Nucleus accumbens (tissue), 56 donors: ENCODE measurements at regions not wholly inside any gene's neighbourhood (a gene's known extent, or its start where the extent isn't known, plus 50 kb on each side); places are given as distances from the start of the nearest gene placed in this dataset.

Experiments
- DNase-seq, 56 donors: peaks; one replicate each; lab custom pipeline; 2025; lab: John Stamatoyannopoulos, UW

- DNase-seq, result no peak
Observed at GRCh38 chrX:38886112-38886511, 84.9 kb downstream of the MID1IP1 start.

GRCh38 chrX:38887222-38887621, 86.0 kb downstream of the MID1IP1 start:
- no peak for DNase-seq

GRCh38 chrX:38890326-38890725, 89.1 kb downstream of the MID1IP1 start:
- no peak for DNase-seq

GRCh38 chrX:38890963-38891362, 89.7 kb downstream of the MID1IP1 start:
- DNase-seq, result no peak

- no peak for DNase-seq
Observed at GRCh38 chrX:38891641-38892413, 90.6 kb downstream of the MID1IP1 start.

- no peak for DNase-seq
Observed at GRCh38 chrX:38893441-38893840, 92.2 kb downstream of the MID1IP1 start.

DNA sequence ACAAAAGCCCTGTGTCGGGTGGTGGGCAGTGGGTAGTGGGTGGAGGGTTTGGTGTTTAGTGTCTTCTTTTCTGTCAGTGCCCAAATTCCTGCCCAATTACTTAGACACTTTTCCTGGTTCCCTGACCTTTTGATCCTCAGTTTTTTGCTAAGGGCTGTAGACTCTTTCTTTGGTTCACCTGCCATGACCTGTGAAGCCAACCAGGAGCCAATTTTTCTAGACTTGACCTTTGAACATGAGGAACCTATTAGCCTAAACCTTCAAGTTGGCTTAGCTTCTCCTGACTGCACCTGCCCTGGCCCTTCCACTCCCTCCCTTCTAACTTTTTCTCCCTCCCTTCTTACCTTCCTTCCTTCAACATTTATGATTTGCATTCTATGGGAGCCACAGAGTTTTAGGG, 94.5 kb downstream of the MID1IP1 start:
- DNase-seq, result no peak

DNA sequence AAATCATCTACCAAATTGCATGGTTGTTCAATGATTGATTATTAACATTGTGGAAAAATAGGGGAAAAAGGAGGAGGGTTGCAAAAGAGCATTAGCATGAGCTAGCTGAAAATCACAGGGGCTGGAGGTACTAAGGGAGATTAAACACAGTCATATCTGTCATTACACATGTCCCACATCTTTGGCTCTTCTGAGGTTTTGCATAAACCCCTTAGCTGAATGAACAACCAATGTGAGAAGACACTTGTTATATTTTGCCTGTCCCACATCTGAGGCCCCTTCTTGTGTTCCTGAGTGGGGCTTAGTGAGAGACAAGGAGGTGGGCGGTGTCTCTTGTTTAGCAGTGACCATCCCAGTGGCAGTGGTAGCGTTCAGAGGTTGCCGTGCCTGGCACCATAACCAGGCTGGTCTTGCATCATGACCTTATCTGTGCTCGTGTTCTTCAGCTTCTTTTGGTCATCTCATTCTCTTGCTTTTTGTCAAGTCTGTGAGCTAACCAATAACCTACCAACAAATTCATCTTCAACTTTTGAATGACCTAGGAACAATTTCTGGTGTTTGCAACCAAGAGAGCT, 95.6 kb downstream of the MID1IP1 start:
- no peak for DNase-seq

DNA sequence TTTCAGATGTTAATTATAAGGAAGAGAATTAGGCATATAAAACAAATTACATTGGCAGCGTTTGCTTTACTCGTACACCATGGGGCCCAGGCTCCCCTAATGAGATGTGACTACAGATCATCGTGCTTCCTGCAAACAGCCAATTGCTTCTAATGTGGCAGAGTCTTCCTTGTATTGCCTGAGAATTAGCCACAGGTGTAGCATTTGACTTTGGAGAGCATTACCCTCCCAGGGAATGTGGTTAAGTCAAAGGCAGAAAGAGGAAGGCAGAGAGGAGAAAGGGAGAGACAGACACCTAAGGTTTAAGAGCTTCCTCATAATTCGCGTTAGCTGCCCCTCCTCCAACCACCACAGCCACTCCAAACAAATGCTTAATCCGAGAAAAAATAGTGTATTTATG, 97.0 kb downstream of the MID1IP1 start:
- DNase-seq, result no peak

- DNase-seq, result no peak
Observed at GRCh38 chrX:38899650-38900049, 98.4 kb downstream of the MID1IP1 start.

GRCh38 chrX:38900719-38901118, 99.5 kb downstream of the MID1IP1 start:
- no peak for DNase-seq

DNA sequence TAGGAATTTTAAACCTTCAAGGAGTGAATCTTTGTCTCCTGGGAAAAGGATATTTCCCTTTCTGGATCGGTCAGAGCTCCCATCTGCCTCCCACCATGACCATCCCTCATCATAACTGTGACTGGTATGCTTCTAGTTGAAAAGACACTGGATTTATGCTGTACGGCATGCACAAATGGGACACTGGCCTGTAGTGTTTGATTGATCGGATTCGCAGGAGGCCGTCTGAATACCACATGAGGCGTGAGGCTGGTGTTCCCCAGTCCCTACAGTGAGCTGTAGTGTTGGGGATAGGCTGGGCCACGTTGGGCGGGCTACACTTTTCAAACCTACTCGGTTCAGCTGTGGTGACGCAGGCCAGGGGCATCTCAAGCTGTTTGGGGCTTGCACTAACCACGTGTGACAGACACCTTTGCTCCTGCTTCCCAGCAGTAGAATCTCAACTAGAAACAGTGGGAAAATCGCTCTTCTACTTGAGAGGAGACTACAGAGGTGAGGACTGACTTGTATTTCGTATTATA, 101.8 kb downstream of the MID1IP1 start:
- no peak for DNase-seq

GRCh38 chrX:38916801-38917200, 115.5 kb downstream of the MID1IP1 start:
- no peak for DNase-seq

- DNase-seq, result no peak
Observed at GRCh38 chrX:38917954-38918353, 116.7 kb downstream of the MID1IP1 start.

- DNase-seq, result no peak
Observed at GRCh38 chrX:38919202-38919601, 117.9 kb downstream of the MID1IP1 start.

DNA sequence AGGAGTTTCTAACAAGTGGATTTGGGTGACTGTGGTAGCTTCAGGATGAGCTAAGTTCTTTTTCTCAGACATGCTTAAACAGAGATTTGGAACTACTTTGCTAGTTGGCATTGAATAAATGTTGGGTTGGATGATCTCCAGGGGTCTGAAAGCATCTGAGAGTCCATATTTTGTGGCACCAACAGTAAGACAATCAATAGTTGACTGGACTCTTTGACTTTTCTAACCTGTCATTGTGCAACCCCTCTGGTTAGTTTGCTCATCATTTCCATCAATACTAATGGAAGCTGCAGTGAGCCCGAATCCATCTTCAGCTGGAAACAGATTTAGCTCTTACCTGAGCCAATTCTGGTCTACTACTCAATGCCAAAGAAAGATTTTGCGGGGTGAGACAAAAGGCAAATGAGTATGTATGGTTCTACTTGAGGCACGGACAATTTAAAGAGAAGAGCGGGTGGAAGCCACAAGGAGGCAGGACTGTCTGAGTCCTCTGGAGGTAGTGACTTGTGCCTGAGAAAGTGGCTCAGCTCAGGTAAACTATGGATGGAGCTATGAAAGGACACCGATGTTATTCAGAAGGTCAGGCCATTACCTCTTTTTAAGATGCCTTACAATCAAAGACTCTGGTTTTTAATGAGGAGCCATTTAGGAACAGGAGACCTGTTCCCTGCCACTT, 118.7 kb downstream of the MID1IP1 start:
- no peak for DNase-seq

- no peak for DNase-seq
Observed at GRCh38 chrX:38923451-38923969, 122.3 kb downstream of the MID1IP1 start.

- no peak for DNase-seq
Observed at GRCh38 chrX:38927592-38927991, 126.3 kb downstream of the MID1IP1 start.

GRCh38 chrX:38929966-38930421, 128.7 kb downstream of the MID1IP1 start:
- DNase-seq, result no peak

DNA sequence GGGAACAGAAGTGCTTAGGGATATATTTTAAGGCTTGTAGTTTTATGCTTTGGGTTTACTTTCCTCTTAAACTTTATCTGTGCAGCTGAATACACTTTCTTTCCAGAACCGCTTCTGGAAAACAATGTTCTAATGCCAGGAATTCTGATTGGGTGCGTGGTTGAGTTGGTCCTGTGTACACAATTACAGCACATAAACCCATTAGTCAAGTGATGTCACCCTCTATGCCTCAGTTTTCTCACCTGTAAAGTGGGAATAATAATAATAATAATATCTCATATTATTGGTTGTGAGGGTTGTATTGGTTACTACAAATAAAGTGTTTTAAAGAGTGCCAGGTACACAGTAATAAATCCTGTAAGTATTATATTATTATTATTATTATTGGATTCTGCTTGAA, 129.2 kb downstream of the MID1IP1 start:
- DNase-seq, result no peak

GRCh38 chrX:38935561-38935960, 134.3 kb downstream of the MID1IP1 start:
- no peak for DNase-seq
